Type B pancreatic cell (in vitro differentiated cells): ENCODE measurements at regions not wholly inside any gene's neighbourhood (a gene's known extent, or its start where the extent isn't known, plus 50 kb on each side); places are given as distances from the start of the nearest gene placed in this dataset.
"Not testable (repeated sequence)": the region's sequence is repeated elsewhere in the genome, so short reads cannot be mapped to it uniquely, and the experiment has no call there.

Source experiments
- DNase-seq: peaks from one replicate; pipeline ENCODE4 v3.0.0; 2021; ENCODE audit warnings: mixed read lengths; ENCODE audit not compliant: unreplicated experiment; ENCODE audit errors: extremely low spot score
- H3K27ac Mint-ChIP-seq: 2 replicates; pipeline ENCODE4 v1.8.0; 2021; ENCODE audit warnings: mild to moderate bottlenecking, mixed read lengths
- H3K27me3 Mint-ChIP-seq: 2 replicates; pipeline ENCODE4 v1.8.0; 2021; ENCODE audit warnings: mixed read lengths
- H3K36me3 Mint-ChIP-seq: 2 replicates; pipeline ENCODE4 v1.8.0; 2021; ENCODE audit warnings: mixed read lengths
- H3K4me1 Mint-ChIP-seq: one replicate; pipeline ENCODE4 v1.8.0; 2021; ENCODE audit warnings: mixed read lengths; ENCODE audit not compliant: unreplicated experiment
- H3K4me3 Mint-ChIP-seq: 2 replicates; pipeline ENCODE4 v1.8.0; 2021; ENCODE audit warnings: mild to moderate bottlenecking, mixed read lengths
- H3K9me3 Mint-ChIP-seq: 2 replicates; pipeline ENCODE4 v1.8.0; 2021; ENCODE audit warnings: mixed read lengths
- CTCF ChIP-seq: fragments of 200-600 bp; sonication (generic); conservative IDR thresholded peaks from 2 replicates; pipeline ENCODE4 v1.5.0; 2021; ENCODE audit warnings: antibody characterized with exemption, mild to moderate bottlenecking

- H3K4me1 Mint-ChIP-seq: no peaks in the 10 kb centered on the region
- no peak overlapping the region for H3K4me3 Mint-ChIP-seq
- no peaks in the 10 kb centered on the region for H3K27me3 Mint-ChIP-seq
- no peaks in the 10 kb centered on the region for H3K9me3 Mint-ChIP-seq
- no peak for TF ChIP-seq CTCF
- no peak overlapping the region for H3K27ac Mint-ChIP-seq
- no peaks in the 10 kb centered on the region for H3K36me3 Mint-ChIP-seq
- DNase-seq: no peak
Measured at GRCh38 chr2:228355897-228356296, 174.4 kb upstream of the SPHKAP start.

GRCh38 chr2:228352980-228353379, 171.5 kb upstream of the SPHKAP start:
- H3K36me3 Mint-ChIP-seq, H3K4me1 Mint-ChIP-seq, DNase-seq, H3K27ac Mint-ChIP-seq, H3K9me3 Mint-ChIP-seq, H3K27me3 Mint-ChIP-seq, H3K4me3 Mint-ChIP-seq: not testable (repeated sequence)

DNA sequence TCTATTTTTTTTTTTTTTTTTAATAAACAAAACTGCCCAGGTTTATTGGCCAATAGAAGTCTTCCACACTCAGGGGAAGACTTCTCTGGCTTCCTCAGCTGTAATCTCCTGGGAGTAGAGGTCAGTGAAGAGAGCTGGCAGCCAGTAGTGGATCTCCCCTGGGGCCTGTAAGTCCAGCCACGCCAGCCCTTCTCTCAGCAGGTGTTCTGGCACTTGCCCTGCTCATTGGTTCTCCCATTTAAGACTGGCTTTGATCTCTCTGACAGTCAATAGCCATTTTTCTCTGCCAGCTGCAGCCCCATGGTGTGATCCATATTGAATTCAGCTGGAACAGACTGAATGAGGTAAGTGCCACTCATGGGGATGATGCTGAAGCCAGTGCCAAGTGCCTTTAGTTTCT, 170.6 kb upstream of the SPHKAP start:
- Mint-ChIP-seq H3K4me1 (no peaks in the 10 kb centered on the region), H3K4me3 (no peak overlapping the region), H3K27me3 (no peaks in the 10 kb centered on the region), H3K36me3 (no peaks in the 10 kb centered on the region), H3K27ac (no peak overlapping the region), H3K9me3 (no peaks in the 10 kb centered on the region)
- no peak for TF ChIP-seq CTCF
- no peak for DNase-seq

- Mint-ChIP-seq H3K4me1 (no peaks in the 10 kb centered on the region), H3K9me3 (no peaks in the 10 kb centered on the region), H3K27ac (no peak overlapping the region), H3K36me3 (no peaks in the 10 kb centered on the region), H3K27me3 (no peaks in the 10 kb centered on the region), H3K4me3 (no peak overlapping the region)
- no peak for DNase-seq
- TF ChIP-seq CTCF: no peak
Measured at GRCh38 chr2:228348516-228349064, 167.1 kb upstream of the SPHKAP start.

- H3K9me3 Mint-ChIP-seq: no peaks in the 10 kb centered on the region
- no peaks in the 10 kb centered on the region for H3K4me1 Mint-ChIP-seq
- TF ChIP-seq CTCF: no peak
- no peak overlapping the region for H3K4me3 Mint-ChIP-seq
- no peak for DNase-seq
- no peak overlapping the region for H3K27ac Mint-ChIP-seq
- H3K36me3 Mint-ChIP-seq: no peaks in the 10 kb centered on the region
- H3K27me3 Mint-ChIP-seq: no peaks in the 10 kb centered on the region
Measured at GRCh38 chr2:228344531-228344930, 163.0 kb upstream of the SPHKAP start.

DNA sequence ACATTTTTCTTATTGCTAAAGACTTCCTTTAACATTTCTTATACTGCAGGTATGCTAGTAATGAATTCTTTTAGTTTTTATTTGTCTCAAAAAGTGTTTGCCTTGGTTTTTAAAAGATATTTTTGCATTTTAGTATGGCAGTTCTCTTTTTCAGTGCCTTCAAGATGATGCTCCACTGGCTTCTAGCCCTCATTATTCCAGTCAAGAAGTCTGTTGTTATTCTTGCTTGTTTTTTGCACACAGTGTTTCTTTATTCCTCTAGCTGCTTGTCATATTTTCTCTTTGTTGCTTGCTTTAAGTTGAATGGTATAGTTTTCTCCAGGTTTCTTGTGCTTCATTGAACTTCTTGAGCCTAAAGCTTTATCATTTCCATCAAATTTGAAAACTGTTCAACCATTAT, 158.0 kb upstream of the SPHKAP start:
- no peaks in the 10 kb centered on the region for H3K27me3 Mint-ChIP-seq
- no peaks in the 10 kb centered on the region for H3K36me3 Mint-ChIP-seq
- H3K4me3 Mint-ChIP-seq: no peak overlapping the region
- H3K4me1 Mint-ChIP-seq: no peaks in the 10 kb centered on the region
- no peaks in the 10 kb centered on the region for H3K9me3 Mint-ChIP-seq
- no peak overlapping the region for H3K27ac Mint-ChIP-seq
- DNase-seq: no peak
- no peak for TF ChIP-seq CTCF
